Thoracic aorta (tissue), 2 donors: ENCODE measurements at regions not wholly inside any gene's neighbourhood (a gene's known extent, or its start where the extent isn't known, plus 50 kb on each side); places are given as distances from the start of the nearest gene placed in this dataset.
A peak's percentile ranks its signal among the peaks of the same experiment; 100 is the strongest.

Source experiments
- ATAC-seq: fragments of 150-250 bp; one replicate; pipeline ENCODE4 v1.8.0; 2017; ENCODE audit warnings: low read depth; ENCODE audit not compliant: insufficient number of reproducible peaks, low FRiP score
- DNase-seq: peaks from one replicate; pipeline ENCODE4 v3.0.0-alpha.2; 2020; ENCODE audit warnings: low spot score
- H3K27ac ChIP-seq, 2 donors: fragments of 200-600 bp; sonication (generic); 1 replicate in 1 of 2; 2 replicates in 1 of 2; pipeline ENCODE4 v1.5.1; 2016; ENCODE audit warnings: mild to moderate bottlenecking in 2 of 2, moderate library complexity in 2 of 2
- H3K27me3 ChIP-seq: fragments of 200-600 bp; sonication (generic); replicated peaks from 2 replicates; pipeline ENCODE4 v1.6.0; 2016; ENCODE audit warnings: mild to moderate bottlenecking; ENCODE audit not compliant: insufficient read depth
- H3K36me3 ChIP-seq: fragments of 200-600 bp; sonication (generic); one replicate; pipeline ENCODE4 v1.5.1; 2016
- H3K4me1 ChIP-seq, 2 donors: fragments of 200-600 bp; sonication (generic); 1 replicate in 1 of 2; 2 replicates in 1 of 2; pipeline versions ENCODE4 v1.5.1 to v1.6.0; 2016; ENCODE audit warnings: low read depth in 2 of 2, mild to moderate bottlenecking in 1 of 2; ENCODE audit not compliant: control insufficient read depth in 1 of 2
- H3K4me3 ChIP-seq: fragments of 200-600 bp; sonication (generic); 2 replicates; pipeline ENCODE4 v1.5.1; 2016; ENCODE audit warnings: mild to moderate bottlenecking
- H3K9me3 ChIP-seq: fragments of 200-600 bp; sonication (generic); 2 replicates; pipeline ENCODE4 v1.5.1; 2016
- TF ChIP-seq, protein P1 (sequence below): fragments of 200-600 bp; sonication (generic); IDR thresholded peaks from one replicate; pipeline ENCODE4 v1.5.1; 2019; ENCODE audit warnings: antibody characterized with exemption

DNA sequence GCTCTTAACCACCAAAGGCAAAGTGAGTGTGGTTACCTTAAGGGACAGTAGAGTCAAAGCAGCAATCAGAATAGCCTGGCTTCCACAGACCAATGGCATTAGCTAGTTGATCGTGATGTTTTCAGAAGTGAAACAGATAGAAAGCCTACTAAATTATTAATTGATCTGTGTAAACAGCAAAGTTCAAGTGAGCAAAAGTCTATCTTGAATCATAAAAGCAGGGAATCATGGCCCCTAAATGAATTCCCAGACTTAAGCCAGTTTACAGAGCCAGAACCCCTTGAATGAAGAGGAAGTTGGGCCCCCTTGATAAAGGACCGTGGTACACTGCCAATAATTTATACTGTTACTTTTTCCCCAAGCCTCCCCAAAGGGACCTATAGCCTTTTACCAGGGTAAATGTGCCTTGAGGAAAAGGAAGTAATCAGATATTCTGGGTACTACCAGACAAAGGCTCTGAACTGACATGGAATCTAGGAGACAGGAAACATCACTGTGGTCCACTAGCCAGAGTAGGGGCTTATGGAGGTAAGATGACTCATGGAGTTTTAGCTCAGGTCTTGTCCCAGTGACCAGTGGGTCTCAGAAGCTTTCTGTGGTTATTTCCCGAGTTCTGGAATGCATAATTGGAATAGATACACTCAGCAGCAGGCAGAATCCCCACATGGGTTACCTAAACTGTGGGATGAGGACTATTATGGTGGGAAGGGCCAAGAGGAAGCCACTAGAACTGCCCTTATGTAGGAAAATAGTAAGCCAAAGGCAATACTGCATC lies 317.5 kb downstream of the CD83 start:
- Histone ChIP-seq H3K27me3 (no peaks in the 10 kb centered on the region), H3K27ac (no peak overlapping the region), H3K36me3 (no peaks in the 10 kb centered on the region), H3K4me3 (no peak overlapping the region), H3K4me1 (peaks cover 0 to 3% of the 10 kb centered on the region in 2 donors), H3K9me3 (no peaks in the 10 kb centered on the region)
- TF ChIP-seq, protein P1, sequence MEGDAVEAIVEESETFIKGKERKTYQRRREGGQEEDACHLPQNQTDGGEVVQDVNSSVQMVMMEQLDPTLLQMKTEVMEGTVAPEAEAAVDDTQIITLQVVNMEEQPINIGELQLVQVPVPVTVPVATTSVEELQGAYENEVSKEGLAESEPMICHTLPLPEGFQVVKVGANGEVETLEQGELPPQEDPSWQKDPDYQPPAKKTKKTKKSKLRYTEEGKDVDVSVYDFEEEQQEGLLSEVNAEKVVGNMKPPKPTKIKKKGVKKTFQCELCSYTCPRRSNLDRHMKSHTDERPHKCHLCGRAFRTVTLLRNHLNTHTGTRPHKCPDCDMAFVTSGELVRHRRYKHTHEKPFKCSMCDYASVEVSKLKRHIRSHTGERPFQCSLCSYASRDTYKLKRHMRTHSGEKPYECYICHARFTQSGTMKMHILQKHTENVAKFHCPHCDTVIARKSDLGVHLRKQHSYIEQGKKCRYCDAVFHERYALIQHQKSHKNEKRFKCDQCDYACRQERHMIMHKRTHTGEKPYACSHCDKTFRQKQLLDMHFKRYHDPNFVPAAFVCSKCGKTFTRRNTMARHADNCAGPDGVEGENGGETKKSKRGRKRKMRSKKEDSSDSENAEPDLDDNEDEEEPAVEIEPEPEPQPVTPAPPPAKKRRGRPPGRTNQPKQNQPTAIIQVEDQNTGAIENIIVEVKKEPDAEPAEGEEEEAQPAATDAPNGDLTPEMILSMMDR: no peak
- ATAC-seq (no peak), DNase-seq (no peak)

DNA sequence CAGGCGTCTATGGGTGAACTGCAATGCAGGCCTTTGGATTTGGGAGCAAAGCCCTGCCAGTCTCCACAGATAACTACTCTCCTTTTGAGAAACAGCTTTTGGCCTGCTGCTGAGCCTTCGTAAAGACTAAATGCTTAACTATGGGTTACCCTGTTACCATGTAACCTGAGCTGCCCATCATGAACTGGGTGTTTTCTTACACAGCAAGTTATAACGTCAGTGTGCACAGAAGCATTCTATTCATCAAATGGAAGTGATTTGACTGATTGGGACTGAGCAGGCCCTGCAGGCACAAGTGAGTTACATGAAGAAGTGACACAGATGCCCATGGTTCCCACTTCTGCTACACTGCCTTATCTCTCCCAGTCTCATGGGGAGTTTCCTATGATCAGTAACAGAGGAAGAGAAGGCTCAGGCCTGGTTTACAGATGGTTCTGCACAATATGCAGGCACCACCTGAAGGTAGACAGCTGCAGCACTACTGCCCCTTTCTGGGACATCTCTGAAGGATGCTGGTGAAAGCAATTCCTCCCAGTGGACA lies 319.1 kb downstream of the CD83 start:
- H3K4me1 ChIP-seq: peaks cover 8 to 19% of the 10 kb centered on the region in 2 donors
- H3K27me3 ChIP-seq: no peaks in the 10 kb centered on the region
- no peak for DNase-seq

DNA sequence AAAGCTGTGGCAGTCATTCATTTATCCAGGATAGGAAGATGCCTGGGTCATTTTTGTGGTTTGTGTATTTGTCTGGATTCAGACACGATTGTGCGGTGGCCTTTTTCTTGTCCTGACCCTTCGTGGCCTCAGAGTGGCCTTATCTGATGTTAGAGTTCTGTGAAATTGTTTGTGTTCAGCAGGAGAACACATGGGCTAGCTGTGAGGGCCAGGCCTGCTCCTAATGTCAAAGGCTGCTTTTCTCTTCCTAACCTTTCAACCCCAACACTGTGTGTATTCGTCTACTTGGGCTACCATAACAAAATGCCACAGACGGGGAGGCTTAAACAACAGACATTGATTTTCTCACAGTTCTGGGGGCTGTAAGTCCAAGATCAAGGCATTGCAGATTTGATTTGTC lies 321.8 kb downstream of the CD83 start:
- no peaks in the 10 kb centered on the region for H3K9me3 ChIP-seq
- H3K36me3 ChIP-seq: no peaks in the 10 kb centered on the region

More for the DNA sequence above, 319.1 kb downstream of the CD83 start:
- TF ChIP-seq, protein P1: no peak
- Histone ChIP-seq H3K9me3 (no peaks in the 10 kb centered on the region), H3K27ac (no peak overlapping the region), H3K4me3 (no peak overlapping the region), H3K36me3 (no peaks in the 10 kb centered on the region)
- ATAC-seq: no peak

DNA sequence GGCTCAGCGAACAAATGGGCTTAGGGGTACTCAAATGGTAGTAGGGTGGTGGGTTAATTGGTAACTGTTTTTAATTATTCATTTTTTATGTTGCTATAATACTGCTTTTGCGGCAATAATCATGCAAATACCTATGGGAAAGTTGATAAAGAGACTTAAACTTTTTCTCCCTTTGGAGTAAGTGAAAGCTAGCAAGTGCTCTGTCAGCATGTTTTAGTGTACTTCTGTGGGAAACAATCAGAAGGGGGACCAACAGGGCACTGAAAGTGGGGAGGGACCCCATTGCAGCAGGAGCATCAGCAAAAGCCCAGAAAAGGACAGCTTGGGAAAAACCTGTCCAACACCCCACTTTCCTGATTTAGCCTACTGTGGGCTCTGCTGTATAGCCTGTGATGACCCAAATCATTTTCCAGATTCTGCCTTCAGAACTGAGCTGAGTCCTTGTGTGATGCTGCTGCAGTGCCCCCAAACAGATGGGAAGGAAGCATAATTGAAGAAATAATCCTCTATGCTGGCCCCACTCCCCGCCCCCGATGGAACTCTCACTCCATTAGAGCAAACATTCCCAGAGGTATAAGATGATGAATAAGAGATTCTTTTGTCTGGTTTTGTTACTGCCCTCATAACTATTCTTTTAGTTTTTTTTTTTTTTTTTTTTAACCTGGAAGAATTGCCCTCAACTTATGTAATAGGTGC lies 322.8 kb downstream of the CD83 start:
- ATAC-seq (no peak), DNase-seq (no peak)
- Histone ChIP-seq H3K27ac (no peak overlapping the region), H3K4me1 (peaks cover 10 to 26% of the 10 kb centered on the region in 2 donors), H3K9me3 (no peaks in the 10 kb centered on the region), H3K27me3 (no peaks in the 10 kb centered on the region), H3K36me3 (no peaks in the 10 kb centered on the region), H3K4me3 (peak overlapping the region; percentile 57)
- TF ChIP-seq, protein P1: no peak

More for the DNA sequence above, 321.8 kb downstream of the CD83 start:
- DNase-seq (no peak), ATAC-seq (no peak)
- H3K27ac ChIP-seq: no peak overlapping the region
- no peak overlapping the region for H3K4me3 ChIP-seq
- H3K4me1 ChIP-seq: peaks cover 10 to 26% of the 10 kb centered on the region in 2 donors
- no peaks in the 10 kb centered on the region for H3K27me3 ChIP-seq
- TF ChIP-seq, protein P1: no peak
